Transverse colon (tissue), 4 donors: ENCODE measurements at regions not wholly inside any gene's neighbourhood (a gene's known extent, or its start where the extent isn't known, plus 50 kb on each side); places are given as distances from the start of the nearest gene placed in this dataset.

Experiments
- CTCF ChIP-seq, 5 experiments: fragments of 200-600 bp in 3 of 5; fragments of 450-650 bp in 2 of 5; sonication (generic) in 3 of 5; IDR thresholded peaks; 1 replicate in 2 of 5; 2 replicates in 3 of 5; pipeline ENCODE4 v1.5.1; 2016 to 2017; ENCODE audit warnings: antibody characterized with exemption in 5 of 5, inconsistent platforms in 3 of 5, mild to moderate bottlenecking in 2 of 5, moderate library complexity in 1 of 5
- EP300 ChIP-seq: sonication (generic); formaldehyde crosslinking; IDR thresholded peaks from one replicate; pipeline ENCODE4 v1.6.1; 2017; ENCODE audit warnings: antibody characterized with exemption, low read depth
- POLR2AphosphoS5 ChIP-seq, 3 donors: sonication (generic); formaldehyde crosslinking; IDR thresholded peaks; one replicate each; pipeline ENCODE4 v1.6.1; 2016; ENCODE audit warnings: antibody characterized with exemption in 3 of 3

DNA sequence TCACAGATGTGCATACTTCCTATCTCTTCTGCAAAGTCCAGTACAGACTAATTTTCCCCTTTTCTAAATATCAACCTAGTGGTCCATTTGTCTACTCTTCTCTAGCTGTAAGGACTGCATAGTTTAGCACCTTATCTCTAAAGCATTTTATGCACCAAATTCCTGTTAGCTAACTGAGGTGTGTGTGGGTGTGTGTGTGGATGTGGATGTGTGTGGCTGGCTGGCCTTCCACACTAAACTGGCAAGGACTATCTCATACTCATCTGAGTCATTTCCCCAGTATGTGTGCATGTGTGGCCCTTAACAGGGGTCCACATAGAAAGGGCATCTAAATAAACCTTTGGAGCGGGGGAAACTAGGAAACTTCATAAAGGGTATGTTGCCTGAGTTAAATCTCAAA is 139.6 kb downstream of the TTC32 start:
- TF ChIP-seq CTCF (IDR thresholded peaks at IDR 0.05) = no peak
- TF ChIP-seq EP300 = no peak
- no peak for TF ChIP-seq POLR2AphosphoS5 (IDR thresholded peaks at IDR 0.05)
